H1 (cell line): ENCODE measurements at regions not wholly inside any gene's neighbourhood (a gene's known extent, or its start where the extent isn't known, plus 50 kb on each side); places are given as distances from the start of the nearest gene placed in this dataset.

Experiments used
- CTCF ChIA-PET: fragments of 300-600 bp; sonication (Branson Sonifier 250); formaldehyde crosslinking; loops from one replicate; lab custom pipeline; 2021; ENCODE audit not compliant: partially characterized antibody; lab: Charles Lee
- POLR2A ChIA-PET: fragments of 300-600 bp; sonication (Branson Sonifier 250); formaldehyde crosslinking; loops from one replicate; lab custom pipeline; 2021; ENCODE audit warnings: inconsistent platforms; ENCODE audit not compliant: partially characterized antibody; lab: Charles Lee
- DNase-seq, 2 experiments: peaks; one replicate each; pipeline versions ENCODE4 v3.0.0 to v3.0.0-alpha.2; 2010 to 2022; ENCODE audit warnings: low spot score in 2 of 2, low read depth in 1 of 2, mixed read lengths in 1 of 2
- FAIRE-seq: peaks from 2 replicates; lab custom pipeline; 2011; peaks lifted over from hg19 to GRCh38; lab: Jason Lieb, UNC
- H2AFZ ChIP-seq: 2 replicates; pipeline ENCODE4 v1.8.1; 2012; ENCODE audit warnings: low read length, inconsistent platforms
- H2AK5ac ChIP-seq: 2 replicates; pipeline ENCODE4 v1.6.1; 2013; ENCODE audit warnings: low read depth, low read length
- H2BK120ac ChIP-seq: replicated peaks from 2 replicates; pipeline ENCODE3; 2013; ENCODE audit warnings: low read depth, low read length, inconsistent platforms
- H2BK12ac ChIP-seq: 2 replicates; pipeline ENCODE4 v1.6.1; 2013; ENCODE audit warnings: low read depth, low read length
- H2BK15ac ChIP-seq: 2 replicates; pipeline ENCODE4 v1.6.1; 2013; ENCODE audit warnings: low read length
- H2BK20ac ChIP-seq: 2 replicates; pipeline ENCODE4 v1.6.1; 2013; ENCODE audit warnings: low read length
- H2BK5ac ChIP-seq: 2 replicates; pipeline ENCODE4 v1.6.1; 2013; ENCODE audit warnings: low read depth, low read length
- H3K14ac ChIP-seq: 2 replicates; pipeline ENCODE4 v1.6.1; 2013; ENCODE audit warnings: inconsistent platforms; ENCODE audit not compliant: insufficient read length
- H3K18ac ChIP-seq: 2 replicates; pipeline ENCODE4 v1.6.1; 2013; ENCODE audit warnings: low read length; ENCODE audit errors: extremely low read depth
- H3K23ac ChIP-seq: 2 replicates; pipeline ENCODE4 v1.6.1; 2013; ENCODE audit warnings: inconsistent platforms; ENCODE audit not compliant: insufficient read length
- H3K23me2 ChIP-seq: 2 replicates; pipeline ENCODE4 v1.6.1; 2013; ENCODE audit warnings: low read depth, low read length
- H3K27ac ChIP-seq: 2 replicates; pipeline ENCODE4 v1.6.1; 2011; ENCODE audit warnings: low read depth, low read length, inconsistent platforms
- H3K27me3 ChIP-seq, 4 experiments: replicated peaks in 1 of 4; 1 replicate in 1 of 4; 2 replicates in 3 of 4; pipeline versions ENCODE4 v1.6.1 to v1.8.1; 2011 to 2013; ENCODE audit warnings: low read length in 3 of 4, mild to moderate bottlenecking in 3 of 4, inconsistent platforms in 2 of 4, mixed read lengths in 2 of 4, moderate library complexity in 1 of 4; ENCODE audit not compliant: control insufficient read depth in 3 of 4, insufficient read depth in 3 of 4; ENCODE audit errors: extremely low read depth in 1 of 4
- H3K36me3 ChIP-seq, 4 experiments: 2 replicates each; pipeline versions ENCODE4 v1.6.1 to v1.8.1; 2011 to 2013; ENCODE audit warnings: mild to moderate bottlenecking in 4 of 4, low read length in 3 of 4, moderate library complexity in 2 of 4, control low read depth in 1 of 4, inconsistent platforms in 1 of 4; ENCODE audit not compliant: insufficient read depth in 4 of 4, control insufficient read depth in 2 of 4
- H3K4ac ChIP-seq: replicated peaks from 2 replicates; pipeline ENCODE3; 2013; ENCODE audit warnings: low read length, low read depth, mixed read lengths, inconsistent platforms; ENCODE audit not compliant: insufficient read length
- H3K4me1 ChIP-seq, 4 experiments: replicated peaks in 1 of 4; 1 replicate in 1 of 4; 2 replicates in 3 of 4; pipeline versions ENCODE4 v1.6.1 to v1.8.1; 2011 to 2013; ENCODE audit warnings: low read length in 3 of 4, inconsistent platforms in 2 of 4, mixed read lengths in 1 of 4; ENCODE audit not compliant: insufficient read depth in 4 of 4, control insufficient read depth in 3 of 4
- H3K4me2 ChIP-seq, 2 experiments: 2 replicates each; pipeline versions ENCODE4 v1.6.1 to v1.8.1; 2011 to 2013; ENCODE audit warnings: low read depth in 2 of 2, low read length in 2 of 2, control low read depth in 1 of 2, inconsistent platforms in 1 of 2, mild to moderate bottlenecking in 1 of 2; ENCODE audit not compliant: insufficient read depth in 1 of 2
- H3K4me3 ChIP-seq, 4 experiments: fragments of 200-600, 300-600 bp in 1 of 4; sonication (generic), shearing (Covaris generic), sonication (Bioruptor Twin) in 1 of 4; 2 replicates each; pipeline versions ENCODE4 v1.5.1 to v1.8.1; 2011 to 2016; ENCODE audit warnings: low read length in 4 of 4, low read depth in 3 of 4, control low read depth in 2 of 4, inconsistent platforms in 2 of 4, mild to moderate bottlenecking in 2 of 4, mixed read lengths in 1 of 4, moderate library complexity in 1 of 4; ENCODE audit not compliant: insufficient read depth in 2 of 4; ENCODE audit errors: extremely low read depth in 1 of 4
- H3K56ac ChIP-seq: replicated peaks from 2 replicates; pipeline ENCODE3; 2013; ENCODE audit warnings: low read depth, mild to moderate bottlenecking, mixed read lengths, low read length, inconsistent platforms; ENCODE audit not compliant: insufficient read length
- H3K79me1 ChIP-seq: 2 replicates; pipeline ENCODE4 v1.6.1; 2013; ENCODE audit warnings: low read depth, low read length, control low read depth
- H3K79me2 ChIP-seq, 2 experiments: 2 replicates each; pipeline versions ENCODE4 v1.6.1 to v1.8.1; 2012 to 2013; ENCODE audit warnings: low read length in 2 of 2, mild to moderate bottlenecking in 2 of 2, inconsistent platforms in 1 of 2; ENCODE audit not compliant: insufficient read depth in 2 of 2, control insufficient read depth in 1 of 2
- H3K9ac ChIP-seq, 4 experiments: replicated peaks in 1 of 4; 1 replicate in 1 of 4; 2 replicates in 3 of 4; pipeline versions ENCODE4 v1.6.1 to v1.8.1; 2011 to 2013; ENCODE audit warnings: low read depth in 3 of 4, low read length in 3 of 4, control low read depth in 2 of 4, mild to moderate bottlenecking in 2 of 4, moderate library complexity in 2 of 4, inconsistent platforms in 1 of 4; ENCODE audit errors: extremely low read depth in 1 of 4
- H3K9me3 ChIP-seq, 2 experiments: 2 replicates each; pipeline versions ENCODE4 v1.6.1 to v1.8.1; 2012 to 2013; ENCODE audit warnings: mild to moderate bottlenecking in 2 of 2, moderate library complexity in 2 of 2, control low read depth in 1 of 2, inconsistent platforms in 1 of 2, low read depth in 1 of 2, low read length in 1 of 2, mixed read lengths in 1 of 2; ENCODE audit not compliant: insufficient read depth in 2 of 2
- H4K20me1 ChIP-seq, 2 experiments: replicated peaks in 1 of 2; 2 replicates each; pipeline versions ENCODE3 to v1.8.1; 2011 to 2013; ENCODE audit warnings: inconsistent platforms in 2 of 2, low read length in 2 of 2, mild to moderate bottlenecking in 1 of 2; ENCODE audit not compliant: insufficient read depth in 2 of 2, control insufficient read depth in 1 of 2
- H4K5ac ChIP-seq: 2 replicates; pipeline ENCODE4 v1.6.1; 2013; ENCODE audit warnings: low read length, low read depth, mixed read lengths, inconsistent platforms; ENCODE audit not compliant: insufficient read length
- H4K8ac ChIP-seq: 2 replicates; pipeline ENCODE4 v1.8.0; 2013; ENCODE audit warnings: mild to moderate bottlenecking, moderate library complexity, low read length, inconsistent platforms; ENCODE audit not compliant: insufficient read depth; ENCODE audit errors: extremely low read depth
- H4K91ac ChIP-seq: replicated peaks from 2 replicates; pipeline ENCODE3; 2013; ENCODE audit warnings: low read length, mixed read lengths, inconsistent platforms; ENCODE audit not compliant: insufficient read length
- CEBPB ChIP-seq: IDR thresholded peaks from 2 replicates; pipeline ENCODE4 v1.6.1; 2012; ENCODE audit warnings: low read depth, low read length
- SRF ChIP-seq: IDR thresholded peaks from 2 replicates; pipeline ENCODE4 v1.6.1; 2011; ENCODE audit warnings: mild to moderate bottlenecking, low read depth, low read length, moderate library complexity
- TAF7 ChIP-seq: optimal IDR thresholded peaks from 2 replicates; pipeline ENCODE3; 2011; ENCODE audit warnings: low read depth, mild to moderate bottlenecking, inconsistent platforms, low read length, moderate library complexity, borderline replicate concordance
- WGBS, 2 experiments: shearing (Covaris generic) in 1 of 2; methylation state at CpG; one replicate each; pipeline versions ENCODE4 v1.1.6 to v1.1.7; 2013 to 2015; ENCODE audit warnings: low lambda C conversion rate in 2 of 2, mixed read lengths in 2 of 2, inconsistent platforms in 1 of 2, low coverage in 1 of 2, missing lambda C conversion rate in 1 of 2; ENCODE audit not compliant: insufficient replicate concordance in 2 of 2, insufficient coverage in 1 of 2, insufficient read length in 1 of 2; ENCODE audit errors: extremely low coverage in 1 of 2, missing lambda C conversion rate in 1 of 2; 5-methylcytosine and 5-hydroxymethylcytosine counted together

DNA sequence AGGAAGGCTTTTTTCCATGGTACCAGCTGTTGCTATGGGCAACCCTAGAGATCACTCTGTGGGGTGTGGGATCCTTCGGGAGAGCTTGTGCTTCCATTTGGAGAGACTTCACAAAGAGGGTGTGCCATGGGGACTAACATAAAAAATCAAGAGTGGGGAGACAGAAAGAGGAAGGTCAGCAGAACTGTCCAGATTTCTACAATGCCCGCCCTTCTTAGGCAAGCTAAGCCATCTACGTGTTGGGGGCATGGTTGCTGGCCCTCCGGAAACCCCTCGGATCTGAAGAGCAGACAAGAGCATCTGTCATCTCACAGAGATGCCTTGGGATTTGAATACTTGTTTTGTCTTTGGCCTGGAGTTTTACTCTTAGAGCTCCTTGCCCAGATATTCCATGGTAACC is 83.9 kb upstream of the ZNF648 start:
- Histone ChIP-seq H4K20me1 (no peaks in the 10 kb centered on the region), H3K4me2 (no peak overlapping the region), H3K18ac (no peak overlapping the region), H2BK120ac (no peak overlapping the region), H3K36me3 (no peaks in the 10 kb centered on the region), H3K4me3 (no peak overlapping the region), H3K79me1 (no peaks in the 10 kb centered on the region), H2BK15ac (no peak overlapping the region), H3K9me3 (no peaks in the 10 kb centered on the region), H3K4ac (no peak overlapping the region), H3K9ac (no peak overlapping the region), H4K8ac (no peak overlapping the region), H3K4me1 (peaks cover 0 to 8% (median 7%) of the 10 kb centered on the region in 4 experiments; a peak in 5 of 7 replicates), H2BK12ac (no peak overlapping the region), H3K27me3 (no peaks in the 10 kb centered on the region), H2BK20ac (no peak overlapping the region), H3K27ac (no peak overlapping the region), H3K23ac (no peak overlapping the region)
- CTCF ChIA-PET = interaction anchor here (0.9 to 7.9 kb wide), 15 partner anchors 7 to 306 kb away, joined by 3 to 107 read pairs (median 27); partner anchors contain the start of gene TEDDM1
- no peak for FAIRE-seq
- WGBS, 2 experiments = 94% methylated on average over 5 of the region's 5 CpGs; no CpG with 5 or more reads in 1 of the 2 experiments
- DNase-seq = no peak
- TF ChIP-seq TAF7 (no peak), SRF (no peak), CEBPB (no peak)
- TF ChIP-seq, all 59 proteins: peak for 0
- no peak overlapping the region for H4K5ac ChIP-seq
- H3K56ac ChIP-seq = no peak overlapping the region
- H2AFZ ChIP-seq = no peak overlapping the region
- H2BK5ac ChIP-seq = no peak overlapping the region
- POLR2A ChIA-PET = interaction anchor here (0.9 to 2.0 kb wide), 2 partner anchors 244 to 247 kb away, joined by 3 to 8 read pairs; partner anchors contain the start of gene GLUL
- H3K79me2 ChIP-seq = no peaks in the 10 kb centered on the region
- no peak overlapping the region for H4K91ac ChIP-seq
- no peaks in the 10 kb centered on the region; the same call in 1 of the 2 replicates for H3K23me2 ChIP-seq
- H2AK5ac ChIP-seq = no peak overlapping the region
- no peak overlapping the region for H3K14ac ChIP-seq
